ENCODE measurements at regions not wholly inside any gene's neighbourhood (a gene's known extent, or its start where the extent isn't known, plus 50 kb on each side); places are given as distances from the start of the nearest gene placed in this dataset.

GRCh38 chr1:112110031-112110430 is 120.6 kb upstream of the KCND3 start:
- no peak for TF ChIP-seq REST (IDR thresholded peaks at IDR 0.05; ENCODE audit: unreplicated experiment)
- no peak for TF ChIP-seq ZNF462 (CRISPR knock-in tag; IDR thresholded peaks at IDR 0.05)
- TF ChIP-seq CREB1 (CRISPR knock-in tag; IDR thresholded peaks at IDR 0.05; ENCODE audit: low read depth), result no peak
- TF ChIP-seq STAT1 (IDR thresholded peaks at IDR 0.05; ENCODE audit: unreplicated experiment), result no peak
- no peak for TF ChIP-seq EZH2 (IDR thresholded peaks at IDR 0.05; ENCODE audit: low read depth, unreplicated experiment)
- no peak for TF ChIP-seq EZH2phosphoT487 (IDR thresholded peaks at IDR 0.05; ENCODE audit: unreplicated experiment)
- TF ChIP-seq ETS1 (IDR thresholded peaks at IDR 0.05), result no peak
- TF ChIP-seq ZNF331 (CRISPR knock-in tag; IDR thresholded peaks at IDR 0.05; ENCODE audit: low read depth), result no peak
- no peak for TF ChIP-seq JUNB (IDR thresholded peaks at IDR 0.05; ENCODE audit: unreplicated experiment)
- no peak for TF ChIP-seq ZNF114 (CRISPR knock-in tag; IDR thresholded peaks at IDR 0.05)
- TF ChIP-seq NANOG (IDR thresholded peaks at IDR 0.05; ENCODE audit: borderline replicate concordance), result no peak
- no peak for TF ChIP-seq CTCF (conservative IDR thresholded peaks at IDR 0.05; ENCODE audit: low read depth in 2 of 2)
- no peak for TF ChIP-seq POLR2AphosphoS5 (IDR thresholded peaks at IDR 0.05; ENCODE audit: low read depth)
- no peaks in the 10 kb centered on the region for H3K79me2 ChIP-seq (replicated peaks; ENCODE audit: insufficient read depth)
- H3K4me1 Mint-ChIP-seq, result no peaks in the 10 kb centered on the region

More at GRCh38 chr1:112110031-112110430, 120.6 kb upstream of the KCND3 start:
- Histone ChIP-seq H3K27ac (ENCODE audit: low read depth) (no peak overlapping the region), H3K4me1 (ENCODE audit: insufficient read depth) (no peaks in the 10 kb centered on the region), H3K9me2 (ENCODE audit: insufficient read depth) (no peaks in the 10 kb centered on the region), H3K4me2 (no peak overlapping the region), H2AFZ (no peak overlapping the region), H3F3A (replicated peaks; ENCODE audit: low read depth) (no peaks in the 10 kb centered on the region), H3K36me3 (ENCODE audit: insufficient read depth) (no peaks in the 10 kb centered on the region), H4K20me1 (replicated peaks; ENCODE audit: insufficient read depth) (no peaks in the 10 kb centered on the region), H3K4me3 (no peak overlapping the region), H3K27me3 (ENCODE audit: insufficient read depth) (no peaks in the 10 kb centered on the region)
- ATAC-seq, result no peak
- no peaks in the 10 kb centered on the region for H3K36me3 Mint-ChIP-seq (ENCODE audit: low read depth)
- no peak overlapping the region for H3K4me3 Mint-ChIP-seq
- peaks cover 6% of the 10 kb centered on the region for H3K27me3 Mint-ChIP-seq (ENCODE audit: insufficient read depth, low read depth, poor library complexity)
- H3K27ac Mint-ChIP-seq, result no peak overlapping the region
- no peak for DNase-seq (ENCODE audit: low spot score)
- H3K9me3 Mint-ChIP-seq, result peaks cover 3% of the 10 kb centered on the region; the same call in 1 of the 3 replicates
